ENCODE measurements at regions not wholly inside any gene's neighbourhood (a gene's known extent, or its start where the extent isn't known, plus 50 kb on each side); places are given as distances from the start of the nearest gene placed in this dataset.

DNA sequence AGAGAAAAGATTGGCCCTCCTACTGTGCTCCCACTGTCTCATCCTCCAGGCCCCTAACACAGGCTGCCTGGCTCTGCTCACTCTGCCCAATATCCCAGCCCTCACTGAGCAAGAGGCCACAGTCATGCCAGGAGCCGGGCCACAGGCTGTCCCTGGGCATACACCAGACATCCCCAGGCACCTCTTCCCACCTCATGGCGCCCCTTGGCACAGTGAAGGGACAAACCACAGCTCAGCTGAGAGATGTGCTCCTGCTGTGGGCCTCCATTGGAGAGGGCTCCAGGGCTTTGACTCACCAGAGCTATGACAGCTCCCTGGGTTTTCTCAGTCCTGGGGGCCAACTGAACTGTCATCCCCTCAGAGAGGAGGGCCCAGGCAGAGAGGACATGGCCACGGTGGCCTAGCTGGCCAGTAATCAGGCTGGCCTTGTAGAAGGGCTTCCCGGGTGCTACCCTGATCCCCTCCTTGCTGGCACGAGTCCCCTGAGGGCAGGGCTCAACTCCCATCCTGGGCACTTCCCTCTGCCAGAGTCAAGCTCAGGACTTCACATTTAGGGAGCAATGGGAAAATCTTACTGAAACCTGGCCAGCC, 220.9 kb downstream of the TUBA3C start:
- WGBS, 2 donors (ENCODE audit: low coverage in 1 of 2) = 40% methylated on average over 2 of the region's 5 CpGs; no CpG with 5 or more reads in 1 of the 2 donors
- ATAC-seq = no peak
- peaks cover 25% of the 10 kb centered on the region for H3K27me3 ChIP-seq
- H3K4me1 ChIP-seq = no peaks in the 10 kb centered on the region
- H3K4me3 ChIP-seq = no peak overlapping the region
- H3K36me3 ChIP-seq = no peaks in the 10 kb centered on the region
- TF ChIP-seq EP300 (IDR thresholded peaks at IDR 0.05) = no peak
- TF ChIP-seq, protein P1, sequence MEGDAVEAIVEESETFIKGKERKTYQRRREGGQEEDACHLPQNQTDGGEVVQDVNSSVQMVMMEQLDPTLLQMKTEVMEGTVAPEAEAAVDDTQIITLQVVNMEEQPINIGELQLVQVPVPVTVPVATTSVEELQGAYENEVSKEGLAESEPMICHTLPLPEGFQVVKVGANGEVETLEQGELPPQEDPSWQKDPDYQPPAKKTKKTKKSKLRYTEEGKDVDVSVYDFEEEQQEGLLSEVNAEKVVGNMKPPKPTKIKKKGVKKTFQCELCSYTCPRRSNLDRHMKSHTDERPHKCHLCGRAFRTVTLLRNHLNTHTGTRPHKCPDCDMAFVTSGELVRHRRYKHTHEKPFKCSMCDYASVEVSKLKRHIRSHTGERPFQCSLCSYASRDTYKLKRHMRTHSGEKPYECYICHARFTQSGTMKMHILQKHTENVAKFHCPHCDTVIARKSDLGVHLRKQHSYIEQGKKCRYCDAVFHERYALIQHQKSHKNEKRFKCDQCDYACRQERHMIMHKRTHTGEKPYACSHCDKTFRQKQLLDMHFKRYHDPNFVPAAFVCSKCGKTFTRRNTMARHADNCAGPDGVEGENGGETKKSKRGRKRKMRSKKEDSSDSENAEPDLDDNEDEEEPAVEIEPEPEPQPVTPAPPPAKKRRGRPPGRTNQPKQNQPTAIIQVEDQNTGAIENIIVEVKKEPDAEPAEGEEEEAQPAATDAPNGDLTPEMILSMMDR (IDR thresholded peaks at IDR 0.05) = no peak
- TF ChIP-seq POLR2AphosphoS5 (IDR thresholded peaks at IDR 0.05) = no peak
- no peak for TF ChIP-seq POLR2A (IDR thresholded peaks at IDR 0.05)
- H3K27ac ChIP-seq = no peak overlapping the region
- H3K9me3 ChIP-seq = peaks cover 0 to 28% (median 0%) of the 10 kb centered on the region in 3 donors

DNA sequence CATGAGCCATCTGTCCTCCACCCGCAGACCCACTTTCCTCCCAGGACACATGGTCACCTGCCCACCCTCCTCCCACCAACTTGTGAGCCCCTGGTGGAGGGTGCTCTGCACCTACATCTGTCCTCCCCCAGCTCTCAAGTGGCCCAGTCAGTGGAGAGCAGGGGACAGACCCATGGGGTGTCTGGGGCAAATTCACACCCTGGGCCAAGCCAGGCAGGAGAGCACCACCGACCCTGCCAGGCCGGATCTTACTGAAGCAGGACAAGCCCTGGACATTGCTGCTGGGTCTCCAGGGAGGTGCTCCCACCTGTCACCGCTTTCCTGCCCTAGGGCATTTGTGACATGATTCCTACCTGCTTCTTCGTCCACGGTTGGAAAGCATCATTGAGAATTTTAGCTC, 221.6 kb downstream of the TUBA3C start:
- H3K36me3 ChIP-seq = no peaks in the 10 kb centered on the region
- H3K27ac ChIP-seq = no peak overlapping the region
- ATAC-seq = no peak
- 41 to 100% methylated on average over 1 to 3 of the region's 6 CpGs for WGBS, 2 donors (ENCODE audit: low coverage in 1 of 2)
- H3K4me1 ChIP-seq = no peaks in the 10 kb centered on the region
- TF ChIP-seq POLR2AphosphoS5 (IDR thresholded peaks at IDR 0.05) = no peak
- TF ChIP-seq, protein P1 (IDR thresholded peaks at IDR 0.05) = no peak
- TF ChIP-seq POLR2A (IDR thresholded peaks at IDR 0.05) = no peak
- H3K9me3 ChIP-seq = peaks cover 0 to 28% (median 0%) of the 10 kb centered on the region in 3 donors
- no peak overlapping the region for H3K4me3 ChIP-seq
- H3K27me3 ChIP-seq = peaks cover 19% of the 10 kb centered on the region

DNA sequence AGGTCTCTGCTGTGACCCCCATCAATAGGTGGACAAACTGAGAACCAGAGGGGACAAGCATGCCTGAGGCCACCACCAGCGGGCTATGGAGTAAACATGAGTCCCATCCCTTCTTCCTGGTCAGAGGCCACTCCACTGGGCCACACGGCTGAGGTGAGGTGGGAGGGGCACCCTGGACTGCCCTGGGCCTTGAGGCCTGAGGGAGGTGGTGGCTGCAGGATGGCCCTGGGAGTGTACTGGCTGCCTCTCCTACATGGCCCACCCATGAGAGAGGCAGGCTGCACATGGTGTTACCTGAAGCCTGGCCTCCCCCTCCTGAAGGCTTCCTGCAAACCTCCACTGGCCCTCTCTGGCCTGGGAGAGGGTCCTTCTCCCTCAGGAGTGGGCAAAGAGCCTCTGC, 222.4 kb downstream of the TUBA3C start:
- ATAC-seq = no peak
- TF ChIP-seq POLR2A (IDR thresholded peaks at IDR 0.05) = no peak
- no peak for TF ChIP-seq EP300 (IDR thresholded peaks at IDR 0.05)
- TF ChIP-seq POLR2AphosphoS5 (IDR thresholded peaks at IDR 0.05) = no peak
- TF ChIP-seq, protein P1 (IDR thresholded peaks at IDR 0.05) = no peak
- Histone ChIP-seq H3K4me1 (no peaks in the 10 kb centered on the region), H3K27me3 (peaks cover 17% of the 10 kb centered on the region), H3K36me3 (no peaks in the 10 kb centered on the region), H3K27ac (no peak overlapping the region), H3K4me3 (no peak overlapping the region), H3K9me3 (peaks cover 0 to 28% (median 0%) of the 10 kb centered on the region in 3 donors)
- WGBS, 2 donors (ENCODE audit: low coverage in 1 of 2) = no CpG with 5 or more reads among the region's 2 CpGs

DNA sequence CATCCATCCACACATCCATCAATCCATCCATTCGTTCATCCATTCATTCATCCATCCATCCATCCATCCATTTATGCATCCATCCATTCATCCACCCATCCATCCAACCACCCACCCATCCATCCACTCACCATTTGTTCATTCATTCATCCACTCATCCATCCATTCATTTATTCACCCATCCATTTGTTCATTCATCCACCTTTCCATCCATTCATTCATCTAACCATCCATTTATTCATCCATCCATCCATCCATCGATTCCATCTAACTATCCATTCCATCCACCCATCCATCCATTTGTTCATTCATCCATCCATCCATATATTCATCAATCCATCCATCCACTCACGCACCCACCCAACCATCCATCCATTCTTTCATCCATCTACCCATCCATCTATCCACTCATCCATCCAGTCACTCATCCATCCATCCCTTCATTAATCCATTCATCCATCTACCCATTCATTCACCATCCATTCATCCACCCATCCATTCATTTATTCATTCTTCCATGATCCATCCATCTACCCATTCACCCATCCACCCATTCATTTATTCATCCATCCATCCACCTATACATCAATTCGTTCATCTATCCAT, 225.0 kb downstream of the TUBA3C start:
- Histone ChIP-seq H3K4me3 (no peak overlapping the region), H3K4me1 (no peaks in the 10 kb centered on the region), H3K27ac (no peak overlapping the region), H3K9me3 (peaks cover 0 to 28% (median 0%) of the 10 kb centered on the region in 3 donors), H3K36me3 (no peaks in the 10 kb centered on the region), H3K27me3 (peaks cover 17% of the 10 kb centered on the region)
- TF ChIP-seq POLR2A (IDR thresholded peaks at IDR 0.05) (no peak), POLR2AphosphoS5 (IDR thresholded peaks at IDR 0.05) (no peak), EP300 (IDR thresholded peaks at IDR 0.05) (no peak)
- TF ChIP-seq, protein P1 (IDR thresholded peaks at IDR 0.05) = no peak
- ATAC-seq = no peak
- WGBS, 2 donors (ENCODE audit: low coverage in 1 of 2) = 63 to 71% methylated on average over 4 of the region's 4 CpGs

DNA sequence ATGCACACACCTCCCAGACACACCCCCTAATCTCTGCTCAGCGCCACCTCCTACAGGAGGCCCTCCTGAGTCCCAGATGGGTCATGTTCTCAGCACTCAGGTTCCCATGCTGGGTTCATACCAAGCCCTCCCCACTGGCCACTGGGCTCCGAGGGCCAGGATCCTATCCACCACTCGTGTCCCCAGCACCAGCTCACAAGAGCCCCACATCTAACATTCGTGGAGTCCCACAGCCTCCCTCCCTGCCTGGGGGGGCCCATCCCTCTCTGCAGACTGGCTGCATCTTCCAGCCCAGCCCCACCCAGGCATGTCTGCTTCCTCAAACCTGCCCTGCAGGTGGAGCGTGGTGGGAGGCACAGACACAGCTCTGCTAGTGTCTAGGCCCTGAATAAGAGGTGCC, 227.4 kb downstream of the TUBA3C start:
- H3K4me1 ChIP-seq = no peaks in the 10 kb centered on the region
- no peak overlapping the region for H3K27ac ChIP-seq
- H3K36me3 ChIP-seq = no peaks in the 10 kb centered on the region
- H3K27me3 ChIP-seq = peaks cover 4% of the 10 kb centered on the region
- WGBS, 2 donors (ENCODE audit: low coverage in 1 of 2) = 32% methylated on average over 4 of the region's 5 CpGs; no CpG with 5 or more reads in 1 of the 2 donors
- H3K9me3 ChIP-seq = peaks cover 0 to 23% (median 0%) of the 10 kb centered on the region in 3 donors
- ATAC-seq = no peak
- H3K4me3 ChIP-seq = no peak overlapping the region
- TF ChIP-seq EP300 (IDR thresholded peaks at IDR 0.05) (no peak), POLR2AphosphoS5 (IDR thresholded peaks at IDR 0.05) (no peak), POLR2A (IDR thresholded peaks at IDR 0.05) (no peak)
- TF ChIP-seq, protein P1 (IDR thresholded peaks at IDR 0.05) = no peak

All from gastroesophageal sphincter (tissue), 4 donors.